Panc1 (cell line): ENCODE measurements at regions not wholly inside any gene's neighbourhood (a gene's known extent, or its start where the extent isn't known, plus 50 kb on each side); places are given as distances from the start of the nearest gene placed in this dataset.

Experiments
- ATAC-seq: fragments of 200-7000 bp; cut with Tn5 transposase; 2 replicates; pipeline ENCODE4 v1.9.1; 2020; ENCODE audit warnings: mild to moderate bottlenecking, moderate library complexity
- BruUV-seq: library from RNA; stranded (reverse); fragments of 400-500 nt; replicated peaks from 2 replicates; lab custom pipeline; 2021; lab: Mats Ljungman, UMichigan
- CTCF ChIA-PET: fragments of 300-600 bp; sonication (Branson Sonifier 250); formaldehyde crosslinking; loops from one replicate; lab custom pipeline; 2022; ENCODE audit warnings: antibody characterized with exemption; lab: Charles Lee
- POLR2A ChIA-PET: fragments of 300-600 bp; sonication (Branson Sonifier 250); formaldehyde crosslinking; loops from one replicate; lab custom pipeline; 2022; ENCODE audit warnings: antibody characterized with exemption; lab: Charles Lee
- DNase-seq: peaks from one replicate; pipeline ENCODE4 v3.0.0-alpha.2; 2010; ENCODE audit warnings: low read depth, low spot score
- H3K27ac ChIP-seq: 2 replicates; pipeline ENCODE4 v1.5.1; 2011; ENCODE audit warnings: mild to moderate bottlenecking, low read length, inconsistent platforms
- H3K27me3 ChIP-seq: fragments of 200-500 bp; sonication (Bioruptor generic); 2 replicates; pipeline ENCODE4 v1.6.0; 2014; ENCODE audit warnings: low read length, inconsistent platforms; ENCODE audit not compliant: control insufficient read depth, insufficient read depth
- H3K36me3 ChIP-seq: fragments of 200-500 bp; sonication (Bioruptor generic); 2 replicates; pipeline ENCODE4 v1.5.1; 2014; ENCODE audit warnings: inconsistent platforms, mild to moderate bottlenecking, low read length, moderate library complexity; ENCODE audit not compliant: control insufficient read depth, insufficient read depth
- H3K4me1 ChIP-seq: 2 replicates; pipeline ENCODE4 v1.5.1; 2011; ENCODE audit warnings: inconsistent platforms, mild to moderate bottlenecking, low read length, moderate library complexity; ENCODE audit not compliant: control insufficient read depth, insufficient read depth
- H3K4me3 ChIP-seq, 2 experiments: 2 replicates each; pipeline ENCODE4 v1.5.1; 2011 to 2012; ENCODE audit warnings: low read depth in 2 of 2, low read length in 2 of 2, mild to moderate bottlenecking in 2 of 2, inconsistent platforms in 1 of 2, moderate library complexity in 1 of 2
- H3K9me3 ChIP-seq: fragments of 200-500 bp; sonication (Bioruptor generic); 2 replicates; pipeline ENCODE4 v1.5.1; 2014; ENCODE audit warnings: low read depth, mild to moderate bottlenecking, inconsistent platforms, low read length, moderate library complexity; ENCODE audit not compliant: control insufficient read depth, insufficient read depth
- CTCF ChIP-seq: fragments of 450-650 bp; IDR thresholded peaks from 2 replicates; pipeline ENCODE4 v1.5.1; 2017; ENCODE audit warnings: mild to moderate bottlenecking
- POLR2AphosphoS5 ChIP-seq: IDR thresholded peaks from 2 replicates; pipeline ENCODE4 v1.6.1; 2012; ENCODE audit warnings: mild to moderate bottlenecking, low read depth, low read length, moderate library complexity
- REST ChIP-seq, 2 experiments: IDR thresholded peaks; 2 replicates each; pipeline ENCODE4 v1.6.1; 2011 to 2012; ENCODE audit warnings: low read depth in 2 of 2, control low read depth in 1 of 2, low read length in 1 of 2, mild to moderate bottlenecking in 1 of 2, moderate library complexity in 1 of 2; ENCODE audit not compliant: insufficient read depth in 1 of 2
- SIN3A ChIP-seq: IDR thresholded peaks from 2 replicates; pipeline ENCODE4 v1.6.1; 2012; ENCODE audit warnings: low read depth, mild to moderate bottlenecking, low read length, moderate library complexity, borderline replicate concordance; ENCODE audit not compliant: insufficient read depth
- TCF7L2 ChIP-seq: IDR thresholded peaks from 2 replicates; pipeline ENCODE4 v1.6.1; 2011; ENCODE audit warnings: mild to moderate bottlenecking, low read depth, low read length, inconsistent platforms
- in situ Hi-C: cut with HindIII; loops from 2 replicates; pipeline ENCODE4 v1.10.0; 2016; ENCODE audit warnings: low sequenced_read_pairs, low pct_unique_long_range_greater_than_20kb
- intact Hi-C: fragments of 100-400 bp; cut with micrococcal nuclease; formaldehyde crosslinking; loops from one replicate; pipeline ENCODE4 v1.10.0; 2022; ENCODE audit not compliant: unreplicated experiment

GRCh38 chr2:41464395-41464794 is 583.4 kb upstream of the PKDCC start:
- no peak for TF ChIP-seq REST (IDR thresholded peaks at IDR 0.05; ENCODE audit: insufficient read depth in 1 of 2, low read depth in 2 of 2, low read length in 1 of 2)
- TF ChIP-seq SIN3A, result no peak
- TF ChIP-seq TCF7L2, result no peak
- TF ChIP-seq CTCF, result no peak
- no peak for TF ChIP-seq POLR2AphosphoS5
- no TSS peak for BruUV-seq
- H3K27ac ChIP-seq, result no peak overlapping the region
- H3K4me1 ChIP-seq, result no peaks in the 10 kb centered on the region
- H3K9me3 ChIP-seq, result no peaks in the 10 kb centered on the region
- in situ Hi-C loops, result no loop called here
- no peak for DNase-seq
- POLR2A ChIA-PET, result no interaction called here
- CTCF ChIA-PET, result no interaction called here
- H3K4me3 ChIP-seq, result no peak overlapping the region
- ATAC-seq, result no peak
- intact Hi-C loops, result no loop called here
- no peaks in the 10 kb centered on the region for H3K27me3 ChIP-seq
- H3K36me3 ChIP-seq, result no peaks in the 10 kb centered on the region

GRCh38 chr2:41475959-41476358 is 571.9 kb upstream of the PKDCC start:
- ChIA-PET CTCF (no interaction called here), POLR2A (no interaction called here)
- no peak for DNase-seq
- 0 out of 2 replicates have a peak, but pooled peaks cover 2% of the 10 kb centered on the region for H3K9me3 ChIP-seq
- no peaks in the 10 kb centered on the region for H3K36me3 ChIP-seq
- no peak for TF ChIP-seq REST (IDR thresholded peaks at IDR 0.05; ENCODE audit: insufficient read depth in 1 of 2, low read depth in 2 of 2, low read length in 1 of 2)
- H3K27me3 ChIP-seq, result no peaks in the 10 kb centered on the region; the same call in 1 of the 2 replicates
- ATAC-seq, result no peak
- no peak overlapping the region for H3K4me3 ChIP-seq
- BruUV-seq, result no TSS peak
- no peaks in the 10 kb centered on the region for H3K4me1 ChIP-seq
- no peak overlapping the region for H3K27ac ChIP-seq
- intact Hi-C loops (no loop called here), in situ Hi-C loops (no loop called here)
